CD14-positive monocyte (primary cell): ENCODE measurements at regions not wholly inside any gene's neighbourhood (a gene's known extent, or its start where the extent isn't known, plus 50 kb on each side); places are given as distances from the start of the nearest gene placed in this dataset.

ENCODE experiments used
- DNase-seq, 3 donors: peaks; one replicate each; pipeline ENCODE4 v3.0.0-alpha.2; 2011 to 2022
- H2AFZ ChIP-seq: 2 replicates; pipeline ENCODE4 v1.6.0; 2012; ENCODE audit warnings: mild to moderate bottlenecking, low read depth, low read length, inconsistent platforms; ENCODE audit not compliant: insufficient read depth, poor library complexity, severe bottlenecking
- H3K27ac ChIP-seq, 2 donors: 1 replicate in 1 of 2; 2 replicates in 1 of 2; pipeline ENCODE4 v1.5.1; 2012 to 2013; ENCODE audit warnings: low read length in 2 of 2, control low read depth in 1 of 2, inconsistent platforms in 1 of 2, low read depth in 1 of 2, mild to moderate bottlenecking in 1 of 2
- H3K27me3 ChIP-seq, 2 donors: one replicate each; pipeline versions ENCODE4 v1.6.0 to v1.6.1; 2011 to 2013; ENCODE audit warnings: low read length in 2 of 2; ENCODE audit not compliant: control insufficient read depth in 2 of 2, insufficient read depth in 2 of 2
- H3K36me3 ChIP-seq, 2 donors: replicated peaks in 1 of 2; 1 replicate in 1 of 2; 2 replicates in 1 of 2; pipeline versions ENCODE4 v1.5.1 to v1.6.1; 2012 to 2013; ENCODE audit warnings: low read length in 2 of 2, control low read depth in 1 of 2, inconsistent platforms in 1 of 2, mild to moderate bottlenecking in 1 of 2; ENCODE audit not compliant: insufficient read depth in 2 of 2, control insufficient read depth in 1 of 2
- H3K4me1 ChIP-seq, 2 donors: 1 replicate in 1 of 2; 2 replicates in 1 of 2; pipeline versions ENCODE4 v1.5.1 to v1.6.1; 2012 to 2013; ENCODE audit warnings: low read length in 2 of 2, control low read depth in 1 of 2, inconsistent platforms in 1 of 2, mild to moderate bottlenecking in 1 of 2, moderate library complexity in 1 of 2; ENCODE audit not compliant: insufficient read depth in 2 of 2, control insufficient read depth in 1 of 2
- H3K4me2 ChIP-seq: replicated peaks from 2 replicates; pipeline ENCODE3; 2012; ENCODE audit warnings: low read length, moderate library complexity, mild to moderate bottlenecking; ENCODE audit not compliant: poor library complexity, severe bottlenecking; ENCODE audit errors: extremely low read depth
- H3K4me3 ChIP-seq, 3 experiments: fragments of 200-600 bp in 1 of 3; sonication (generic) in 1 of 3; replicated peaks in 1 of 3; 1 replicate in 2 of 3; 2 replicates in 1 of 3; pipeline ENCODE4 v1.5.1; 2011 to 2013; ENCODE audit warnings: low read length in 3 of 3, mild to moderate bottlenecking in 3 of 3, control low read depth in 2 of 3, low read depth in 2 of 3, inconsistent platforms in 1 of 3, moderate library complexity in 1 of 3
- H3K79me2 ChIP-seq: 2 replicates; pipeline ENCODE4 v1.6.0; 2012; ENCODE audit warnings: mild to moderate bottlenecking, control low read depth, inconsistent platforms, low read length, moderate library complexity; ENCODE audit not compliant: insufficient read depth
- H3K9ac ChIP-seq: 2 replicates; pipeline ENCODE4 v1.6.0; 2017; ENCODE audit warnings: low read length, mild to moderate bottlenecking; ENCODE audit not compliant: insufficient read depth, poor library complexity, severe bottlenecking
- H3K9me3 ChIP-seq, 2 donors: replicated peaks in 1 of 2; 1 replicate in 1 of 2; 2 replicates in 1 of 2; pipeline versions ENCODE4 v1.5.1 to v1.6.1; 2012 to 2013; ENCODE audit warnings: low read length in 2 of 2, control low read depth in 1 of 2; ENCODE audit not compliant: control insufficient read depth in 1 of 2, insufficient read depth in 1 of 2
- H4K20me1 ChIP-seq: 2 replicates; pipeline ENCODE4 v1.6.0; 2012; ENCODE audit warnings: mild to moderate bottlenecking, low read length, control low read depth, moderate library complexity; ENCODE audit not compliant: insufficient read depth
- H3K27ac Mint-ChIP-seq, 7 donors: one replicate each; pipeline ENCODE4 v1.8.0; 2020; ENCODE audit warnings: mild to moderate bottlenecking in 7 of 7, mixed read lengths in 7 of 7, moderate library complexity in 6 of 7, inconsistent platforms in 2 of 7
- H3K27me3 Mint-ChIP-seq, 3 donors: one replicate each; pipeline ENCODE4 v1.8.0; 2021 to 2022; ENCODE audit warnings: low read depth in 3 of 3, mild to moderate bottlenecking in 3 of 3, mixed read lengths in 3 of 3, moderate library complexity in 3 of 3, inconsistent platforms in 1 of 3
- H3K36me3 Mint-ChIP-seq, 2 donors: one replicate each; pipeline ENCODE4 v1.8.0; 2020; ENCODE audit warnings: mixed read lengths in 2 of 2, inconsistent platforms in 1 of 2, mild to moderate bottlenecking in 1 of 2
- H3K4me1 Mint-ChIP-seq: one replicate; pipeline ENCODE4 v1.8.0; 2020; ENCODE audit warnings: mild to moderate bottlenecking, mixed read lengths
- H3K4me3 Mint-ChIP-seq, 2 donors: one replicate each; pipeline ENCODE4 v1.8.0; 2020; ENCODE audit warnings: mild to moderate bottlenecking in 2 of 2, mixed read lengths in 2 of 2, moderate library complexity in 1 of 2
- H3K9me3 Mint-ChIP-seq, 7 donors: one replicate each; pipeline ENCODE4 v1.8.0; 2020 to 2022; ENCODE audit warnings: mixed read lengths in 7 of 7, mild to moderate bottlenecking in 6 of 7, moderate library complexity in 6 of 7, inconsistent platforms in 2 of 7
- CTCF ChIP-seq: fragments of 200-600 bp; IDR thresholded peaks from one replicate; pipeline ENCODE4 v1.8.0; 2022; ENCODE audit warnings: antibody characterized with exemption, mild to moderate bottlenecking
- WGBS: methylation state at CpG from one replicate; pipeline ENCODE4 v1.1.5; 2013; ENCODE audit warnings: missing lambda C conversion rate; ENCODE audit not compliant: insufficient coverage; 5-methylcytosine and 5-hydroxymethylcytosine counted together
- intact Hi-C, 2 donors: fragments of 100-400 bp; cut with micrococcal nuclease; formaldehyde crosslinking; loops; one replicate each; pipeline versions ENCODE4 v1.15.0 to v1.15.1; 2023

GRCh38 chr16:8126313-8126712 is 464.0 kb downstream of the TMEM114 start:
- no peak for DNase-seq
- Histone ChIP-seq H3K27me3 (no peaks in the 10 kb centered on the region), H3K27ac (no peak overlapping the region), H3K79me2 (no peaks in the 10 kb centered on the region), H3K4me2 (no peak overlapping the region), H3K4me1 (no peaks in the 10 kb centered on the region), H2AFZ (no peak overlapping the region), H3K9me3 (peaks cover 18 to 20% of the 10 kb centered on the region in 2 donors), H3K9ac (no peak overlapping the region), H4K20me1 (no peaks in the 10 kb centered on the region), H3K4me3 (no peak overlapping the region), H3K36me3 (no peaks in the 10 kb centered on the region)
- WGBS = 95% methylated on average over 2 of the region's 3 CpGs
- H3K9me3 Mint-ChIP-seq = peaks cover 3 to 30% (median 12%) of the 10 kb centered on the region in 7 donors
- H3K27ac Mint-ChIP-seq = no peak overlapping the region
- no peaks in the 10 kb centered on the region for H3K36me3 Mint-ChIP-seq
- no peak overlapping the region for H3K4me3 Mint-ChIP-seq
- TF ChIP-seq CTCF = no peak
- peaks cover 0 to 2% (median 0%) of the 10 kb centered on the region in 3 donors for H3K27me3 Mint-ChIP-seq
- H3K4me1 Mint-ChIP-seq = no peaks in the 10 kb centered on the region
- intact Hi-C loops = no loop called here

GRCh38 chr16:8120001-8120400 is 470.3 kb downstream of the TMEM114 start:
- Histone ChIP-seq H3K9me3 (peaks cover 16 to 39% of the 10 kb centered on the region in 2 donors), H3K4me2 (no peak overlapping the region), H3K27ac (no peak overlapping the region), H2AFZ (no peak overlapping the region), H3K9ac (no peak overlapping the region), H4K20me1 (no peaks in the 10 kb centered on the region), H3K4me1 (no peaks in the 10 kb centered on the region), H3K36me3 (no peaks in the 10 kb centered on the region), H3K27me3 (no peaks in the 10 kb centered on the region), H3K79me2 (no peaks in the 10 kb centered on the region), H3K4me3 (no peak overlapping the region)
- TF ChIP-seq CTCF = no peak
- DNase-seq = no peak
- intact Hi-C loops = no loop called here
- Mint-ChIP-seq H3K36me3 (no peaks in the 10 kb centered on the region), H3K4me3 (no peak overlapping the region), H3K27ac (no peak overlapping the region), H3K4me1 (no peaks in the 10 kb centered on the region), H3K9me3 (peaks cover 7 to 33% (median 17%) of the 10 kb centered on the region in 7 donors), H3K27me3 (peaks cover 0 to 4% (median 0%) of the 10 kb centered on the region in 3 donors)
- WGBS = no CpG with 5 or more reads among the region's 4 CpGs
